ENCODE measurements at regions not wholly inside any gene's neighbourhood (a gene's known extent, or its start where the extent isn't known, plus 50 kb on each side); places are given as distances from the start of the nearest gene placed in this dataset.
"Not testable (repeated sequence)": the region's sequence is repeated elsewhere in the genome, so short reads cannot be mapped to it uniquely, and the experiment has no call there.

GRCh38 chr6:86118271-86118670 lies 475.6 kb upstream of the SYNCRIP start:
- Mint-ChIP-seq H3K9me3 (ENCODE audit: low read depth) (peaks cover 12% of the 10 kb centered on the region), H3K4me3 (no peak overlapping the region), H3K36me3 (no peaks in the 10 kb centered on the region), H3K4me1 (ENCODE audit: low read depth) (no peaks in the 10 kb centered on the region), H3K27me3 (no peaks in the 10 kb centered on the region), H3K27ac (no peak overlapping the region)

- Mint-ChIP-seq H3K27me3 (no peaks in the 10 kb centered on the region), H3K4me1 (ENCODE audit: low read depth) (no peaks in the 10 kb centered on the region), H3K27ac (no peak overlapping the region), H3K36me3 (no peaks in the 10 kb centered on the region), H3K4me3 (no peak overlapping the region), H3K9me3 (ENCODE audit: low read depth) (peaks cover 15% of the 10 kb centered on the region)
Observed at GRCh38 chr6:86107985-86108384, 465.3 kb upstream of the SYNCRIP start.

GRCh38 chr6:86087954-86088353 lies 445.3 kb upstream of the SYNCRIP start:
- Mint-ChIP-seq H3K27ac (no peak overlapping the region), H3K4me1 (ENCODE audit: low read depth) (no peaks in the 10 kb centered on the region), H3K4me3 (no peak overlapping the region), H3K9me3 (ENCODE audit: low read depth) (peaks cover 22% of the 10 kb centered on the region), H3K27me3 (no peaks in the 10 kb centered on the region), H3K36me3 (no peaks in the 10 kb centered on the region)

GRCh38 chr6:86079938-86080337 lies 437.3 kb upstream of the SYNCRIP start:
- H3K9me3 Mint-ChIP-seq (ENCODE audit: low read depth) = peaks cover 11% of the 10 kb centered on the region
- no peaks in the 10 kb centered on the region for H3K4me1 Mint-ChIP-seq (ENCODE audit: low read depth)
- H3K4me3 Mint-ChIP-seq = no peak overlapping the region
- H3K36me3 Mint-ChIP-seq = no peaks in the 10 kb centered on the region
- H3K27me3 Mint-ChIP-seq = no peaks in the 10 kb centered on the region
- no peak overlapping the region for H3K27ac Mint-ChIP-seq

- Mint-ChIP-seq H3K36me3 (no peaks in the 10 kb centered on the region), H3K27ac (no peak overlapping the region), H3K27me3 (no peaks in the 10 kb centered on the region), H3K9me3 (ENCODE audit: low read depth) (peaks cover 4% of the 10 kb centered on the region), H3K4me3 (no peak overlapping the region), H3K4me1 (ENCODE audit: low read depth) (no peaks in the 10 kb centered on the region)
Observed at GRCh38 chr6:86070151-86070550, 427.5 kb upstream of the SYNCRIP start.

- not testable (repeated sequence) for H3K4me3 Mint-ChIP-seq
Observed at GRCh38 chr6:86065002-86065401, 422.3 kb upstream of the SYNCRIP start.

GRCh38 chr6:86057293-86057980 lies 414.8 kb upstream of the SYNCRIP start:
- H3K4me1 Mint-ChIP-seq (ENCODE audit: low read depth); H3K27me3 Mint-ChIP-seq; H3K4me3 Mint-ChIP-seq; H3K9me3 Mint-ChIP-seq (ENCODE audit: low read depth); H3K27ac Mint-ChIP-seq; H3K36me3 Mint-ChIP-seq: not testable (repeated sequence)

More at GRCh38 chr6:86065002-86065401, 422.3 kb upstream of the SYNCRIP start:
- not testable (repeated sequence) for H3K4me1 Mint-ChIP-seq (ENCODE audit: low read depth); H3K27me3 Mint-ChIP-seq; H3K9me3 Mint-ChIP-seq (ENCODE audit: low read depth); H3K27ac Mint-ChIP-seq; H3K36me3 Mint-ChIP-seq

- H3K4me1 Mint-ChIP-seq (ENCODE audit: low read depth) = no peaks in the 10 kb centered on the region
- H3K27me3 Mint-ChIP-seq = no peaks in the 10 kb centered on the region
- no peak overlapping the region for H3K27ac Mint-ChIP-seq
- H3K4me3 Mint-ChIP-seq = no peak overlapping the region
- H3K36me3 Mint-ChIP-seq = no peaks in the 10 kb centered on the region
- H3K9me3 Mint-ChIP-seq (ENCODE audit: low read depth) = peaks cover 19% of the 10 kb centered on the region
Observed at GRCh38 chr6:86045038-86045437, 402.4 kb upstream of the SYNCRIP start.

- no peaks in the 10 kb centered on the region for H3K36me3 Mint-ChIP-seq
- H3K27me3 Mint-ChIP-seq = no peaks in the 10 kb centered on the region
- H3K27ac Mint-ChIP-seq = no peak overlapping the region
- no peak overlapping the region for H3K4me3 Mint-ChIP-seq
- peaks cover 10% of the 10 kb centered on the region for H3K9me3 Mint-ChIP-seq (ENCODE audit: low read depth)
- H3K4me1 Mint-ChIP-seq (ENCODE audit: low read depth) = no peaks in the 10 kb centered on the region
Observed at GRCh38 chr6:86042214-86042613, 399.5 kb upstream of the SYNCRIP start.

GRCh38 chr6:86031713-86032112 lies 389.0 kb upstream of the SYNCRIP start:
- H3K27ac Mint-ChIP-seq = no peak overlapping the region
- peaks cover 2% of the 10 kb centered on the region for H3K27me3 Mint-ChIP-seq
- no peaks in the 10 kb centered on the region for H3K36me3 Mint-ChIP-seq
- H3K4me1 Mint-ChIP-seq (ENCODE audit: low read depth) = no peaks in the 10 kb centered on the region
- no peak overlapping the region for H3K4me3 Mint-ChIP-seq
- H3K9me3 Mint-ChIP-seq (ENCODE audit: low read depth) = peaks cover 4% of the 10 kb centered on the region

- Mint-ChIP-seq H3K4me1 (ENCODE audit: low read depth) (no peaks in the 10 kb centered on the region), H3K27me3 (peaks cover 2% of the 10 kb centered on the region), H3K9me3 (ENCODE audit: low read depth) (peaks cover 4% of the 10 kb centered on the region), H3K36me3 (no peaks in the 10 kb centered on the region), H3K4me3 (no peak overlapping the region), H3K27ac (no peak overlapping the region)
Observed at GRCh38 chr6:86030875-86031274, 388.2 kb upstream of the SYNCRIP start.

- Mint-ChIP-seq H3K27ac (no peak overlapping the region), H3K9me3 (ENCODE audit: low read depth) (no peaks in the 10 kb centered on the region), H3K36me3 (no peaks in the 10 kb centered on the region), H3K4me1 (ENCODE audit: low read depth) (no peaks in the 10 kb centered on the region), H3K27me3 (peaks cover 2% of the 10 kb centered on the region), H3K4me3 (no peak overlapping the region)
Observed at GRCh38 chr6:86028776-86029175, 386.1 kb upstream of the SYNCRIP start.

- not testable (repeated sequence) for H3K4me3 Mint-ChIP-seq; H3K4me1 Mint-ChIP-seq (ENCODE audit: low read depth); H3K27me3 Mint-ChIP-seq; H3K36me3 Mint-ChIP-seq; H3K27ac Mint-ChIP-seq; H3K9me3 Mint-ChIP-seq (ENCODE audit: low read depth)
Observed at GRCh38 chr6:86026890-86027289, 384.2 kb upstream of the SYNCRIP start.

GRCh38 chr6:86017236-86017635 lies 374.6 kb upstream of the SYNCRIP start:
- H3K4me1 Mint-ChIP-seq (ENCODE audit: low read depth) = no peaks in the 10 kb centered on the region
- no peak overlapping the region for H3K27ac Mint-ChIP-seq
- H3K9me3 Mint-ChIP-seq (ENCODE audit: low read depth) = no peaks in the 10 kb centered on the region
- H3K4me3 Mint-ChIP-seq = no peak overlapping the region
- H3K36me3 Mint-ChIP-seq = no peaks in the 10 kb centered on the region
- H3K27me3 Mint-ChIP-seq = no peaks in the 10 kb centered on the region

GRCh38 chr6:86016567-86016966 lies 373.9 kb upstream of the SYNCRIP start:
- no peak overlapping the region for H3K4me3 Mint-ChIP-seq
- no peaks in the 10 kb centered on the region for H3K36me3 Mint-ChIP-seq
- H3K9me3 Mint-ChIP-seq (ENCODE audit: low read depth) = no peaks in the 10 kb centered on the region
- H3K27me3 Mint-ChIP-seq = no peaks in the 10 kb centered on the region
- H3K4me1 Mint-ChIP-seq (ENCODE audit: low read depth) = no peaks in the 10 kb centered on the region
- no peak overlapping the region for H3K27ac Mint-ChIP-seq

- Mint-ChIP-seq H3K4me1 (ENCODE audit: low read depth) (no peaks in the 10 kb centered on the region), H3K27me3 (no peaks in the 10 kb centered on the region), H3K9me3 (ENCODE audit: low read depth) (no peaks in the 10 kb centered on the region), H3K27ac (no peak overlapping the region), H3K4me3 (no peak overlapping the region), H3K36me3 (no peaks in the 10 kb centered on the region)
Observed at GRCh38 chr6:86016077-86016476, 373.4 kb upstream of the SYNCRIP start.

All from activated naive CD8-positive, alpha-beta T cell (primary cell).